GM18508 (cell line): ENCODE measurements at regions not wholly inside any gene's neighbourhood (a gene's known extent, or its start where the extent isn't known, plus 50 kb on each side); places are given as distances from the start of the nearest gene placed in this dataset.
"Not testable (repeated sequence)": the region's sequence is repeated elsewhere in the genome, so short reads cannot be mapped to it uniquely, and the experiment has no call there.

ENCODE experiments used
- ATAC-seq: cut with Tn5 transposase; IDR thresholded peaks from one replicate; pipeline ENCODE4 v1.9.1; 2021; ENCODE audit warnings: moderate number of reproducible peaks; ENCODE audit not compliant: insufficient read depth, unreplicated experiment

DNA sequence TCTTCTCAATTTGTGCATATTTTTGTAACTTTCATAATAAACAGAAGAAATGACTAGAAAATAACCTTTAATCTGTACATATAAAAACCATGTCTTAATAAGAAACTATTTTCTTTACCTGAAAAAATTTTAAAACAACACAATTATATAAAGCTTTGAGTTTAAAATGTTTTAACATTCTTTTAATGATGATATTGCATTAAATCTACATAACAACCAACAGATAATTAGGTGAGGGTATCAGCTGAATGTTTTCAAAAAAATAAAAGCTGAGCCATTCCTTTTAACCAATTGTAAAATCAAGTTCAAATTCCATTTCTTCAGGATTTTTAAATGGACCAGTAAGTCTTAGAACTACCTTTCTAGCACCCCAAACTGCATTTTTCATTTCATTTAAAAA is 1185.0 kb upstream of the CITED2 start:
- ATAC-seq, result no peak

DNA sequence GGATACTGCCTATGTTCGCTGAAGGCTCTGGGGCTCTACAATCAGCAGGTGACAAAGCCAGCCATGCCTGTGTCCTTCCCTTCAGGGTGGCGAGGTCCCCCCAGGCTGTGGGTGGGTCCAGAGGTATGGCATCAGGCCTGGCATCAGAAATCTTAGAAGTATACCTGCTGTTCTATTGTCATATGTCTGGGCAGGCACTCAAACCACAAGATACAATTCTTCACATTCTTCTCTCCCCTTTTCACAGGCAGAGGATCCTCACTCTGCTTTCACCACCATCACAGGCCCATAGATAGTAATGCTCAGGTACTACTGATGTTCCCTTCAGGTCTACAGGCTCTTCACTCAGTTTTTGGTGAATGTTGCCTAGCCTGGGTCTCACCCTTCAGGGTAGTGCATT is 1180.0 kb upstream of the CITED2 start:
- no peak for ATAC-seq

- ATAC-seq, result no peak
Measured at GRCh38 chr6:140548366-140548765, 1173.9 kb upstream of the CITED2 start.

- no peak for ATAC-seq
Measured at GRCh38 chr6:140546640-140547039, 1172.2 kb upstream of the CITED2 start.

- no peak for ATAC-seq
Measured at GRCh38 chr6:140544431-140544830, 1170.0 kb upstream of the CITED2 start.

DNA sequence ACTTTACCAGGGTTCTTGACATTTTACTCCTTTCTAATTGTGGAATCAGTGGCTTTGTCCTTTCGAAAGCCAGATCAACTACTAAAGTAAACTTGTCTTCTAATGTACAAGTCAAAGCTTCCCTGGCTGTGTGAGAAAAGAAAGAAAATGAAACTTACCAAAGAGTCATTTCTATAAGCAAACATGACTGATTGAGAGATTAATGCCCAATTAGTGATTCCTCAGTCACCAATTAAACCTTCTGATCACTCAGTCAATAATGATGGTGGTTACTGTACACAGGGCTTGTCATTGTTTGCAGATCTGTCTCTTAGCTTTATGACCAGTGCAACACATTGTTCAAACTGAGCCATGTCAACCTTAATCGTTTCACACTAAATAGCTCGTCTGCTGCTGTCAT is 1168.4 kb upstream of the CITED2 start:
- no peak for ATAC-seq

GRCh38 chr6:140541288-140541687 is 1166.8 kb upstream of the CITED2 start:
- ATAC-seq, result no peak

- ATAC-seq, result no peak
Measured at GRCh38 chr6:140540743-140541142, 1166.3 kb upstream of the CITED2 start.

DNA sequence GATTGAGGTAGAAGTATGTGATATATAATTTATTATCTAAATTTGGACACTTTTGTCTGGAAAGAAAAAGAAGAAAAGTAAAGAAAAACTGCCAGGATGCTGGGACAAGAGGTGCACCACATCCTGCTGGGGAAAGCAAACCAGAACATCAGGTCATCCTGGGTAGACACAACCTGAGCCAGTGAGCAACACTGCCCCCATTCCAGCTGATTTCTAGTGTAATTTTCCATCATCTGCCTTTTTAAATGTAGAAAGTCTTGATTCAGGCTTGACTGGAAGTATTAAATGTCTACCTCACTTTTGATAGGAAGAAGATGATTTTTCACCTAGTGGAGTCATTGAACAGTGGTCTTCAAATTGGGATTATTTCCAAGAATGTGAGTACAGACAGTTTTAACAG is 1164.5 kb upstream of the CITED2 start:
- ATAC-seq, result no peak

- ATAC-seq, result no peak
Measured at GRCh38 chr6:140537834-140538705, 1163.6 kb upstream of the CITED2 start.

DNA sequence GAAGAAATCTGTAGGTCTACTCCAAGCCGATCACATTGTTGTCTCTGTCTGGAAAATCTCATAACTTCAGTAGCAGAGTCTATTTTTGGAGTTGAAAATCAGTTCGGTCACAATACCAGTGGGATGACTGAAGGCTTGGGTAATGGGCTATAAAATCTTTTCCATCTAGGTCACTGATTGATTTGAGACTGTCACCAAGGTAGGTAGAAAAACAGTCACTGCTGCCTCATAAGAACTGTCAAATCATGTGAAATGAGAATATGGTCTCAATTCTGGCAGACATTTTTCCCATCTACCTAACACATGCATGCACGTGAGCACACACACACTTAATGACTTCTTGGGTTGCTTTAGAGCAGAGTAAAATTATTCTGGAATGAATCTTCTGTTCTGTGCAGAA is 1162.8 kb upstream of the CITED2 start:
- ATAC-seq, result no peak

DNA sequence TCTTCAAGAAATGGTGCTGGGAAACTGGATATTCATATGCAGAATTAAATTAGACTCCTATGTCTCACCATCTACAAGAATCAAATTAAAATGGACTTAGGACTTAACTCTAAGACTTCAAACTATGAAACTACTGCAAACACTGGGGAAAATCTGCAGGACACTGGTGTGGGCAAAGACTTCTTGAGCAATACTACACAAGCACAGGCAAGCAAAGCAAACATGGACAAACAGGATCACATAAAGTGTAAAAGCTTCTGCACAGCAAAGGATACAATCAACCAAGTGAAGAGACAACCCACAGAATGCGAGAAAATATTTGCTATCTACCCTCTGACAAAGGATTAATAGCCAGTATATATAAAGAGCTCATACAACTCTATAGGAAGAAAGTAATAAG is 1161.1 kb upstream of the CITED2 start:
- ATAC-seq, result no peak

- ATAC-seq, result no peak
Measured at GRCh38 chr6:140533526-140533925, 1159.1 kb upstream of the CITED2 start.

- ATAC-seq, result no peak
Measured at GRCh38 chr6:140504776-140505175, 1130.3 kb upstream of the CITED2 start.

DNA sequence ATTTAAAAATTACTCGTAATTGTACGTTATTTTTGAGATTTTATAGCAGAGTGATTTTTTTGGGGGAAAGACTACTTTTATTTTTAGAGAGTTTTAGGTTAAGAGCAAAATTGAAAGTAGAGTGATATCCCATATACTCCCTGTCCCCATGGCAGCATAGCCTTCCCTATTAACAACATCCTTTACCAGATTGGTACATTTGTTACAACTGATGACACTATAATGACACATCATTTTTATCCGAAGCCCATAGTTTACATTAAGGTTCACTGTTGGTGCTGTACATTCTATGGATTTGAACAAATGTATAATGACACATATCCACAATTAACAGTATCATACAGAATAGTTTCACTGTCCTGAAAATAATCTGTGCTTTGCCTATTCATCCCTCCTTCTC is 1126.4 kb upstream of the CITED2 start:
- ATAC-seq, result no peak

- no peak for ATAC-seq
Measured at GRCh38 chr6:140499607-140500006, 1125.2 kb upstream of the CITED2 start.

DNA sequence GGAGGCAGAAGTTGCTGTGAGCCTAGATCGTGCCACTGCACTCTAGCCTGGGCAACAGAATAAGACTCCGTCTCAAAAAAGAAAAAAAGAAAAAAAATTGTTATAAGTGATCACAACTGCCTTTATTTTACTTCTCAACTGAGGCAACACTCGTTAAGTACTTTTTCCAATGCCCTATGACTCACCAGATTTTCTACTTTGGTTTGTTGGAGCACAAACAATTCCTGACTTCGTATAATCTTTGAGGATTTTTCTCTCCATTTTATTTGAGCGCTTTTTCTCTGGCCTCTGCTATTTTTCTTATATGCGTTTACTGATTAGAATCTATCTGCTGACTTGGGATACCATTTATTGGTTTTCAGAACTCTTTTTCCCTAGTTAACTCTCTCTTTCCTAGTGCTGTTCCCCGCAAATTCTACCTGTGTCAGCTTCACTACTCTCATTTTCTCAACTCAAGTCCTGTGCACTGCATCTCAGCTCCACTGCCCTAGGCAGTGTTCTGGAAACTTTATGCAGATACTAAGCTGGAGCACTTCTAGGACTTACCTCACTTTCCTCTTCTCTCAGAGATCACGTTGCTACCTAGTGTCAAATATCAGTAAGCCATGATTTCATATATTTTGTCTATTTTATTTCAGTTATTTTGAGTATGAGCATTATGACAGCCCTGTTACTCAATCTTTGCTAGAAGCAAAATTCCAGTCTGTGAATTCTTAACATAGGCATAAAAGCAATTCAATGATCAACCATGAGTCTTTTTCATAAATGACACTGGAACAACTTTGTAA is 1120.1 kb upstream of the CITED2 start:
- no peak for ATAC-seq

DNA sequence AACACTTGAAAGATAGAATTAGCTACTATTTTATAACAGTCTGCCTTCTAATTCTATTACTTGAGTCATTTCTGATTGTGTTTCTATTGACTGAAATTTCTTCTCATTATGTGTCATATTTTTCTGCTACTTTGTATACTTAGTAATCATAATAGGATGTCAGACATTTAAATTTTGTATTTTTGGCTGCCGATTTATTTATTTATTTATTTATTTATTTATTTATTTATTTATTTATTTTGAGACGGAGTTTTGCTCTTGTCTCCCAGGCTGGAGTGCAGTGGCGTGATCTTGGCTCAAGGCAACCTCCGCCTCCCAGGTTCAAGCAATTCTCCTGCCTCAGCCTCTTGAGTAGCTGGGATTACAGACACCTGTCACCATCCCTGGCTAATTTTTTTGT is 1119.0 kb upstream of the CITED2 start:
- ATAC-seq, result not testable (repeated sequence)

GRCh38 chr6:140490081-140490480 is 1115.6 kb upstream of the CITED2 start:
- ATAC-seq, result no peak

- ATAC-seq, result no peak
Measured at GRCh38 chr6:140487586-140487985, 1113.1 kb upstream of the CITED2 start.
